8988T (cell line): ENCODE measurements at regions not wholly inside any gene's neighbourhood (a gene's known extent, or its start where the extent isn't known, plus 50 kb on each side); places are given as distances from the start of the nearest gene placed in this dataset.

ENCODE experiments used
- DNase-seq: peaks from one replicate; pipeline ENCODE4 v3.0.0; 2011

- no peak for DNase-seq
Measured at GRCh38 chr15:99921101-99921500, 187.9 kb upstream of the LYSMD4 start.

- DNase-seq: no peak
Measured at GRCh38 chr15:99918072-99918471, 184.8 kb upstream of the LYSMD4 start.

GRCh38 chr15:99917252-99917651 lies 184.0 kb upstream of the LYSMD4 start:
- no peak for DNase-seq

GRCh38 chr15:99916668-99917223 lies 183.5 kb upstream of the LYSMD4 start:
- DNase-seq: no peak

- DNase-seq: no peak
Measured at GRCh38 chr15:99914723-99915122, 181.5 kb upstream of the LYSMD4 start.

- DNase-seq: no peak
Measured at GRCh38 chr15:99911816-99912215, 178.6 kb upstream of the LYSMD4 start.

GRCh38 chr15:99909592-99910295 lies 176.5 kb upstream of the LYSMD4 start:
- DNase-seq: no peak

GRCh38 chr15:99907698-99908097 lies 174.5 kb upstream of the LYSMD4 start:
- no peak for DNase-seq

- no peak for DNase-seq
Measured at GRCh38 chr15:99906793-99907192, 173.6 kb upstream of the LYSMD4 start.

GRCh38 chr15:99906311-99906710 lies 173.1 kb upstream of the LYSMD4 start:
- no peak for DNase-seq

GRCh38 chr15:99902248-99902928 lies 169.2 kb upstream of the LYSMD4 start:
- no peak for DNase-seq

GRCh38 chr15:99895956-99896311 lies 162.7 kb upstream of the LYSMD4 start:
- DNase-seq: no peak

GRCh38 chr15:99895189-99895955 lies 162.1 kb upstream of the LYSMD4 start:
- DNase-seq: no peak

- no peak for DNase-seq
Measured at GRCh38 chr15:99878835-99879234, 145.6 kb upstream of the LYSMD4 start.

GRCh38 chr15:99873451-99873850 lies 140.2 kb upstream of the LYSMD4 start:
- DNase-seq: no peak

- no peak for DNase-seq
Measured at GRCh38 chr15:99863550-99864198, 130.4 kb upstream of the LYSMD4 start.

GRCh38 chr15:99857836-99858235 lies 124.6 kb upstream of the LYSMD4 start:
- no peak for DNase-seq

- no peak for DNase-seq
Measured at GRCh38 chr15:99850517-99850916, 117.3 kb upstream of the LYSMD4 start.

- DNase-seq: no peak
Measured at GRCh38 chr15:99845009-99845408, 111.8 kb upstream of the LYSMD4 start.

- DNase-seq: no peak
Measured at GRCh38 chr15:99844150-99844549, 110.9 kb upstream of the LYSMD4 start.

- DNase-seq: no peak
Measured at GRCh38 chr15:99842071-99842470, 108.8 kb upstream of the LYSMD4 start.

- no peak for DNase-seq
Measured at GRCh38 chr15:99826157-99826780, 93.0 kb upstream of the LYSMD4 start.

GRCh38 chr15:99823346-99823745 lies 90.1 kb upstream of the LYSMD4 start:
- no peak for DNase-seq
